Panc1 (cell line): ENCODE measurements at regions not wholly inside any gene's neighbourhood (a gene's known extent, or its start where the extent isn't known, plus 50 kb on each side); places are given as distances from the start of the nearest gene placed in this dataset.
A peak's percentile ranks its signal among the peaks of the same experiment; 100 is the strongest.

Source experiments
- ATAC-seq: fragments of 200-7000 bp; cut with Tn5 transposase; 2 replicates; pipeline ENCODE4 v1.9.1; 2020; ENCODE audit warnings: mild to moderate bottlenecking, moderate library complexity
- BruUV-seq: library from RNA; stranded (reverse); fragments of 400-500 nt; replicated peaks from 2 replicates; lab custom pipeline; 2021; lab: Mats Ljungman, UMichigan
- CTCF ChIA-PET: fragments of 300-600 bp; sonication (Branson Sonifier 250); formaldehyde crosslinking; loops from one replicate; lab custom pipeline; 2022; ENCODE audit warnings: antibody characterized with exemption; lab: Charles Lee
- POLR2A ChIA-PET: fragments of 300-600 bp; sonication (Branson Sonifier 250); formaldehyde crosslinking; loops from one replicate; lab custom pipeline; 2022; ENCODE audit warnings: antibody characterized with exemption; lab: Charles Lee
- DNase-seq: peaks from one replicate; pipeline ENCODE4 v3.0.0-alpha.2; 2010; ENCODE audit warnings: low read depth, low spot score
- H3K27ac ChIP-seq: 2 replicates; pipeline ENCODE4 v1.5.1; 2011; ENCODE audit warnings: mild to moderate bottlenecking, low read length, inconsistent platforms
- H3K27me3 ChIP-seq: fragments of 200-500 bp; sonication (Bioruptor generic); 2 replicates; pipeline ENCODE4 v1.6.0; 2014; ENCODE audit warnings: low read length, inconsistent platforms; ENCODE audit not compliant: control insufficient read depth, insufficient read depth
- H3K36me3 ChIP-seq: fragments of 200-500 bp; sonication (Bioruptor generic); 2 replicates; pipeline ENCODE4 v1.5.1; 2014; ENCODE audit warnings: inconsistent platforms, mild to moderate bottlenecking, low read length, moderate library complexity; ENCODE audit not compliant: control insufficient read depth, insufficient read depth
- H3K4me1 ChIP-seq: 2 replicates; pipeline ENCODE4 v1.5.1; 2011; ENCODE audit warnings: inconsistent platforms, mild to moderate bottlenecking, low read length, moderate library complexity; ENCODE audit not compliant: control insufficient read depth, insufficient read depth
- H3K4me3 ChIP-seq, 2 experiments: 2 replicates each; pipeline ENCODE4 v1.5.1; 2011 to 2012; ENCODE audit warnings: low read depth in 2 of 2, low read length in 2 of 2, mild to moderate bottlenecking in 2 of 2, inconsistent platforms in 1 of 2, moderate library complexity in 1 of 2
- H3K9me3 ChIP-seq: fragments of 200-500 bp; sonication (Bioruptor generic); 2 replicates; pipeline ENCODE4 v1.5.1; 2014; ENCODE audit warnings: low read depth, mild to moderate bottlenecking, inconsistent platforms, low read length, moderate library complexity; ENCODE audit not compliant: control insufficient read depth, insufficient read depth
- CTCF ChIP-seq: fragments of 450-650 bp; IDR thresholded peaks from 2 replicates; pipeline ENCODE4 v1.5.1; 2017; ENCODE audit warnings: mild to moderate bottlenecking
- POLR2AphosphoS5 ChIP-seq: IDR thresholded peaks from 2 replicates; pipeline ENCODE4 v1.6.1; 2012; ENCODE audit warnings: mild to moderate bottlenecking, low read depth, low read length, moderate library complexity
- REST ChIP-seq, 2 experiments: IDR thresholded peaks; 2 replicates each; pipeline ENCODE4 v1.6.1; 2011 to 2012; ENCODE audit warnings: low read depth in 2 of 2, control low read depth in 1 of 2, low read length in 1 of 2, mild to moderate bottlenecking in 1 of 2, moderate library complexity in 1 of 2; ENCODE audit not compliant: insufficient read depth in 1 of 2
- SIN3A ChIP-seq: IDR thresholded peaks from 2 replicates; pipeline ENCODE4 v1.6.1; 2012; ENCODE audit warnings: low read depth, mild to moderate bottlenecking, low read length, moderate library complexity, borderline replicate concordance; ENCODE audit not compliant: insufficient read depth
- TCF7L2 ChIP-seq: IDR thresholded peaks from 2 replicates; pipeline ENCODE4 v1.6.1; 2011; ENCODE audit warnings: mild to moderate bottlenecking, low read depth, low read length, inconsistent platforms
- in situ Hi-C: cut with HindIII; loops from 2 replicates; pipeline ENCODE4 v1.10.0; 2016; ENCODE audit warnings: low sequenced_read_pairs, low pct_unique_long_range_greater_than_20kb
- intact Hi-C: fragments of 100-400 bp; cut with micrococcal nuclease; formaldehyde crosslinking; loops from one replicate; pipeline ENCODE4 v1.10.0; 2022; ENCODE audit not compliant: unreplicated experiment

- DNase-seq, result no peak
- intact Hi-C loops, result no loop called here
- no peaks in the 10 kb centered on the region for H3K27me3 ChIP-seq
- H3K27ac ChIP-seq, result no peak overlapping the region
- no peak for TF ChIP-seq SIN3A
- no peak for TF ChIP-seq POLR2AphosphoS5
- no peak for TF ChIP-seq REST (IDR thresholded peaks at IDR 0.05; ENCODE audit: insufficient read depth in 1 of 2, low read depth in 2 of 2, low read length in 1 of 2)
- TF ChIP-seq CTCF, result no peak
- no peak for TF ChIP-seq TCF7L2
- in situ Hi-C loops, result no loop called here
- H3K36me3 ChIP-seq, result no peaks in the 10 kb centered on the region
- H3K4me1 ChIP-seq, result peaks cover 7% of the 10 kb centered on the region; the same call in 1 of the 2 replicates
- peaks cover 5% of the 10 kb centered on the region; the same call in 1 of the 2 replicates for H3K9me3 ChIP-seq
- H3K4me3 ChIP-seq, result no peak overlapping the region
- no peak for ATAC-seq
- ChIA-PET POLR2A (interaction anchor here (0.5 kb wide), 1 partner anchor 1571 kb away, joined by 3 read pairs; no protein-coding TSS in a partner anchor), CTCF (no interaction called here)
- BruUV-seq, result no TSS peak
Measured at GRCh38 chr1:87225171-87225570, 103.5 kb upstream of the LMO4 start.

GRCh38 chr1:87226341-87226760, 102.3 kb upstream of the LMO4 start:
- no TSS peak for BruUV-seq
- in situ Hi-C loops, result no loop called here

GRCh38 chr1:87227651-87228050, 101.0 kb upstream of the LMO4 start:
- H3K27me3 ChIP-seq, result no peaks in the 10 kb centered on the region
- peaks cover 5% of the 10 kb centered on the region; the same call in 1 of the 2 replicates for H3K9me3 ChIP-seq
- in situ Hi-C loops (no loop called here), intact Hi-C loops (no loop called here)
- ATAC-seq (no peak), DNase-seq (no peak)
- peaks cover 7% of the 10 kb centered on the region; the same call in 1 of the 2 replicates for H3K4me1 ChIP-seq
- ChIA-PET CTCF (no interaction called here), POLR2A (no interaction called here)
- no peak overlapping the region for H3K27ac ChIP-seq
- no peak overlapping the region for H3K4me3 ChIP-seq
- H3K36me3 ChIP-seq, result no peaks in the 10 kb centered on the region
- TF ChIP-seq SIN3A (no peak), POLR2AphosphoS5 (no peak), TCF7L2 (no peak), CTCF (no peak), REST (IDR thresholded peaks at IDR 0.05; ENCODE audit: insufficient read depth in 1 of 2, low read depth in 2 of 2, low read length in 1 of 2) (no peak)
- no TSS peak for BruUV-seq

More at GRCh38 chr1:87226341-87226760, 102.3 kb upstream of the LMO4 start:
- DNase-seq (peak; percentile 45), ATAC-seq (peak; percentile 90)
- Histone ChIP-seq H3K4me1 (peaks cover 7% of the 10 kb centered on the region; the same call in 1 of the 2 replicates), H3K27ac (peak overlapping the region; percentile 29; the same call in 1 of the 2 replicates), H3K4me3 (no peak overlapping the region), H3K36me3 (no peaks in the 10 kb centered on the region), H3K9me3 (peaks cover 5% of the 10 kb centered on the region; the same call in 1 of the 2 replicates), H3K27me3 (no peaks in the 10 kb centered on the region)
- CTCF ChIA-PET, result no interaction called here
- POLR2A ChIA-PET, result no interaction called here
- intact Hi-C loops, result no loop called here
- TF ChIP-seq TCF7L2, result peak; percentile 42; the same call in 1 of the 2 replicates
- no peak for TF ChIP-seq POLR2AphosphoS5
